ENCODE measurements at regions not wholly inside any gene's neighbourhood (a gene's known extent, or its start where the extent isn't known, plus 50 kb on each side); places are given as distances from the start of the nearest gene placed in this dataset.

- TF ChIP-seq SPI1 (IDR thresholded peaks at IDR 0.05; ENCODE audit: borderline replicate concordance, low read depth) (no peak), CTCF (IDR thresholded peaks at IDR 0.05; ENCODE audit: insufficient read depth, low read length) (no peak), POLR2AphosphoS5 (IDR thresholded peaks at IDR 0.05; ENCODE audit: low read depth) (no peak), REST (IDR thresholded peaks at IDR 0.05; ENCODE audit: insufficient replicate concordance, low read depth) (no peak)
Observed at GRCh38 chr16:64144617-64145016, 977.2 kb downstream of the CDH11 start.

Measured in HL-60 (cell line).